Psoas muscle (tissue), 7 donors: ENCODE measurements at regions not wholly inside any gene's neighbourhood (a gene's known extent, or its start where the extent isn't known, plus 50 kb on each side); places are given as distances from the start of the nearest gene placed in this dataset.

ENCODE experiments used
- ATAC-seq, 4 donors: fragments of 200-7000 bp; cut with Tn5 transposase; one replicate each; pipeline ENCODE4 v1.9.1; 2020; ENCODE audit warnings: moderate library complexity in 3 of 4, mild to moderate bottlenecking in 2 of 4
- DNase-seq, 2 donors: peaks; one replicate each; pipeline ENCODE4 v3.0.0-alpha.2; 2020
- H3K27ac ChIP-seq: fragments of 200-600 bp; one replicate; pipeline ENCODE4 v1.8.0; 2022
- H3K27me3 ChIP-seq, 3 donors: fragments of 200-600 bp in 1 of 3; one replicate each; pipeline versions ENCODE4 v1.6.1 to v1.8.0; 2013 to 2022; ENCODE audit warnings: low read length in 2 of 3, mild to moderate bottlenecking in 2 of 3, moderate library complexity in 1 of 3; ENCODE audit not compliant: insufficient read depth in 3 of 3
- H3K36me3 ChIP-seq, 2 donors: fragments of 200-600 bp in 1 of 2; one replicate each; pipeline versions ENCODE4 v1.6.1 to v1.8.0; 2013 to 2022; ENCODE audit warnings: low read depth in 1 of 2, mild to moderate bottlenecking in 1 of 2, moderate library complexity in 1 of 2; ENCODE audit not compliant: insufficient read depth in 1 of 2
- H3K4me1 ChIP-seq: fragments of 200-600 bp; one replicate; pipeline ENCODE4 v1.8.0; 2022
- H3K4me3 ChIP-seq: fragments of 200-600 bp; one replicate; pipeline ENCODE4 v1.8.0; 2022; ENCODE audit warnings: mild to moderate bottlenecking
- H3K9me3 ChIP-seq: fragments of 200-600 bp; one replicate; pipeline ENCODE4 v1.8.0; 2022
- CTCF ChIP-seq: fragments of 200-600 bp; IDR thresholded peaks from one replicate; pipeline ENCODE4 v1.8.0; 2022; ENCODE audit warnings: antibody characterized with exemption
- WGBS, 3 donors: extraction: QIAGEN DNeasy Blood & Tissue Kit; methylation state at CpG; one replicate each; pipeline versions ENCODE4 v1.1.6 to v1.1.7; 2013; 5-methylcytosine and 5-hydroxymethylcytosine counted together
- intact Hi-C, 2 donors: fragments of 100-400 bp; cut with DNase I; formaldehyde crosslinking; loops; one replicate each; pipeline versions ENCODE4 v1.11.0 to v1.14.2; 2022
- donor health status: healthy with polysubstance abuse.
- donor health status: DM: no; HTN: no; CAD: no; lungs with moderate emphysema.
- donor health status: Bipolar disorder and iron deficiency.
- donor health status: healthy.
- donor health status: DM: yes; HTN: yes; CAD: no.
- donor health status: DM: no; HTN: no; CAD: no.
- donor health status: DM: yes; HTN: yes; CAD: no.

- no peak for TF ChIP-seq CTCF
- no peak for ATAC-seq
- intact Hi-C loops, result no loop called here
These were observed 483.9 kb downstream of the PTPRC start for GRCh38 chr1:199122532-199123311.

GRCh38 chr1:199123615-199124014 lies 484.8 kb downstream of the PTPRC start:
- Histone ChIP-seq H3K4me1 (no peaks in the 10 kb centered on the region), H3K4me3 (no peak overlapping the region), H3K27me3 (no peaks in the 10 kb centered on the region), H3K36me3 (no peaks in the 10 kb centered on the region), H3K27ac (no peak overlapping the region), H3K9me3 (no peaks in the 10 kb centered on the region)
- no peak for ATAC-seq
- WGBS, 3 donors, result 91 to 96% (median 92%) methylated on average over 4 of the region's 4 CpGs
- intact Hi-C loops, result no loop called here
- DNase-seq, result no peak
- TF ChIP-seq CTCF, result no peak

More at GRCh38 chr1:199122532-199123311, 483.9 kb downstream of the PTPRC start:
- Histone ChIP-seq H3K9me3 (no peaks in the 10 kb centered on the region), H3K4me3 (no peak overlapping the region), H3K27me3 (no peaks in the 10 kb centered on the region), H3K27ac (no peak overlapping the region), H3K36me3 (no peaks in the 10 kb centered on the region), H3K4me1 (no peaks in the 10 kb centered on the region)
- no peak for DNase-seq

- Histone ChIP-seq H3K36me3 (no peaks in the 10 kb centered on the region), H3K4me1 (no peaks in the 10 kb centered on the region), H3K4me3 (no peak overlapping the region), H3K27ac (no peak overlapping the region), H3K9me3 (no peaks in the 10 kb centered on the region), H3K27me3 (no peaks in the 10 kb centered on the region)
- TF ChIP-seq CTCF, result no peak
- ATAC-seq (no peak), DNase-seq (no peak)
- WGBS, 3 donors, result 88 to 92% (median 89%) methylated on average over 1 of the region's 1 CpG
- intact Hi-C loops, result no loop called here
These were observed 485.5 kb downstream of the PTPRC start for GRCh38 chr1:199124351-199124750.

GRCh38 chr1:199129247-199129646 lies 490.4 kb downstream of the PTPRC start:
- DNase-seq, result no peak
- no peak for TF ChIP-seq CTCF
- 88 to 93% (median 88%) methylated on average over 2 of the region's 2 CpGs for WGBS, 3 donors
- Histone ChIP-seq H3K9me3 (no peaks in the 10 kb centered on the region), H3K36me3 (no peaks in the 10 kb centered on the region), H3K4me3 (no peak overlapping the region), H3K27ac (no peak overlapping the region), H3K4me1 (no peaks in the 10 kb centered on the region), H3K27me3 (no peaks in the 10 kb centered on the region)
- intact Hi-C loops, result no loop called here
- ATAC-seq, result no peak

- no peak for ATAC-seq
- no peak for DNase-seq
- H3K4me3 ChIP-seq, result no peak overlapping the region
- no peaks in the 10 kb centered on the region for H3K9me3 ChIP-seq
- H3K4me1 ChIP-seq, result no peaks in the 10 kb centered on the region
- intact Hi-C loops, result no loop called here
- H3K36me3 ChIP-seq, result no peaks in the 10 kb centered on the region
- TF ChIP-seq CTCF, result no peak
- no peak overlapping the region for H3K27ac ChIP-seq
- WGBS, 3 donors, result 90 to 100% (median 95%) methylated on average over 1 of the region's 1 CpG
- no peaks in the 10 kb centered on the region for H3K27me3 ChIP-seq
These were observed 493.2 kb downstream of the PTPRC start for GRCh38 chr1:199132006-199132405.
